ENCODE measurements at regions not wholly inside any gene's neighbourhood (a gene's known extent, or its start where the extent isn't known, plus 50 kb on each side); places are given as distances from the start of the nearest gene placed in this dataset.
"Not testable (repeated sequence)": the region's sequence is repeated elsewhere in the genome, so short reads cannot be mapped to it uniquely, and the experiment has no call there.

DNA sequence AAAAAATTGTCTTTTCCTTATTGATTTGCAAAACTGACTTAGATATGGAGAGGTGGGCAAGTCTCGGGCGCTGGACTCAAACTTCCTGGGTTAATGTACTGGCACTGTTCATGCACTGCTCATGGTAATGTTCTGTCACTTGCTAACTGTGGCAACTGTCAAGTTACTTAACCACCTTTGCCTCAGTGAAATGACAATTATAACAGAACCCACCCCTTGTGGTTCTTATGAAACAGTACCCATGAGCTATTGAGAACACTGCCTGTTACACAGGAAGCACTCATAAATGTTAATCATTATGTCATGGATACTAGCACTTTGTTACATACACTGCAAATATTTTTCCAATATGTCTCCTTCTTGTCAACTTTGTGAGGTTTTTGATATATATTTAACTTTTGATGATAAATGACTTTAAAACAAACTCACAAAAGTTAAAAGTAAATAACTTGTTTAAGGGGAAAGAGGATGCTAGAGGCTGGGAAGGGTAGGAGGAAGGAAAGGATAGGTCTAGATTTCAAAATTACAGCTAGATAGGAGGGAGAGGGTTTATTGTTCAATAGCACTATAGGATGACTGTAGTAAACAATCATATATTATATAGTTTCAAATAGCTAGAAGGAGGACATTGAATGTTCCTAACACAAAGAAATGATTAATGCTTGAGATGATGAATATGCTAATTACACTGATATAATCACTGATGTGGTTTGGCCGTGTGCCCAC lies 342.5 kb downstream of the ADGRL2 start:
- Mint-ChIP-seq H3K36me3 (no peaks in the 10 kb centered on the region), H3K9me3 (no peaks in the 10 kb centered on the region), H3K4me1 (no peaks in the 10 kb centered on the region), H3K27me3 (no peaks in the 10 kb centered on the region), H3K27ac (no peak overlapping the region), H3K4me3 (no peak overlapping the region)
- no peak for ATAC-seq

- no peaks in the 10 kb centered on the region for H3K9me3 Mint-ChIP-seq
- no peak overlapping the region for H3K4me3 Mint-ChIP-seq
- H3K36me3 Mint-ChIP-seq, result no peaks in the 10 kb centered on the region
- H3K27ac Mint-ChIP-seq, result no peak overlapping the region
- H3K27me3 Mint-ChIP-seq, result no peaks in the 10 kb centered on the region
- no peak for ATAC-seq
- no peaks in the 10 kb centered on the region for H3K4me1 Mint-ChIP-seq
These were observed 340.7 kb downstream of the ADGRL2 start for GRCh38 chr1:82141390-82141789.

- no peaks in the 10 kb centered on the region for H3K4me1 Mint-ChIP-seq
- H3K27me3 Mint-ChIP-seq, result no peaks in the 10 kb centered on the region
- H3K36me3 Mint-ChIP-seq, result no peaks in the 10 kb centered on the region
- ATAC-seq, result no peak
- no peak overlapping the region for H3K4me3 Mint-ChIP-seq
- H3K9me3 Mint-ChIP-seq, result no peaks in the 10 kb centered on the region
- H3K27ac Mint-ChIP-seq, result no peak overlapping the region
These were observed 339.2 kb downstream of the ADGRL2 start for GRCh38 chr1:82139751-82140468.

DNA sequence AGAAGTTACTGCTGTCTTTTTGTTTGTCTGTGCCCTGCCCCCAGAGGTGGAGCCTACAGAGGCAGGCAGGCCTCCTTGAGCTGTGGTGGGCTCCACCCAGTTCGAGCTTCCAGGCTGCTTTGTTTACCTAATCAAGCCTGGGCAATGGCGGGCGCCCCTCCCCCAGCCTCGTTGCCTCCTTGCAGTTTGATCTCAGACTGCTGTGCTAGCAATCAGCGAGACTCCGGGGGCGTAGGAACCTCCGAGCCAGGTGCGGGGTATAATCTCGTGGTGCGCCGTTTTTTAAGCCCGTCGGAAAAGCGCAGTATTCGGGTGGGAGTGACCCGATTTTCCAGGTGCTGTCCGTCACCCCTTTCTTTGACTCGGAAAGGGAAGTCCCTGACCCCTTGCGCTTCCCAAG lies 335.6 kb downstream of the ADGRL2 start:
- H3K4me3 Mint-ChIP-seq, H3K27me3 Mint-ChIP-seq, H3K27ac Mint-ChIP-seq: not testable (repeated sequence)

DNA sequence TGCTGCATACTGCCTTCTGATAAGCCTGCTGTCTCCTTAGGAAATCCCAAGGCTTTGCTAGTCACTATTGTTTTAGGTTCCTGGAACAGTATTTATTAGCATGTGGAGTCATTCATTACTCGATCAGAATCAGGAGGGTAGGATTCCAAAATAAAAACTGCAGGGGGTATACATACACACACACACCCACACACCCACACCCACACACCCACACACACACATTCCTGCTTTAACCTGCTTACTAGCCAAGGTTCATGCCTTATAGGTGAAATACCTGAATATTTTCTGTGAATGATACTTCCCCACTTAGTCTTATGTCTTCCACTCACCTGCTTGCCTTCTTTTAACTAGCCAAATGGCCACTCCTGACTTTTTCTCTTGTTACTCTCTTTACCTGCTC lies 325.1 kb downstream of the ADGRL2 start:
- no peaks in the 10 kb centered on the region for H3K4me1 Mint-ChIP-seq
- H3K9me3 Mint-ChIP-seq, result no peaks in the 10 kb centered on the region
- no peak for ATAC-seq
- H3K4me3 Mint-ChIP-seq, result no peak overlapping the region
- no peak overlapping the region for H3K27ac Mint-ChIP-seq
- H3K27me3 Mint-ChIP-seq, result no peaks in the 10 kb centered on the region
- H3K36me3 Mint-ChIP-seq, result no peaks in the 10 kb centered on the region

More for the DNA sequence above, 335.6 kb downstream of the ADGRL2 start:
- H3K4me1 Mint-ChIP-seq, H3K36me3 Mint-ChIP-seq, H3K9me3 Mint-ChIP-seq, ATAC-seq: not testable (repeated sequence)

GRCh38 chr1:82125119-82125518 lies 324.4 kb downstream of the ADGRL2 start:
- Mint-ChIP-seq H3K36me3 (no peaks in the 10 kb centered on the region), H3K4me3 (no peak overlapping the region), H3K27ac (no peak overlapping the region), H3K9me3 (no peaks in the 10 kb centered on the region), H3K27me3 (no peaks in the 10 kb centered on the region), H3K4me1 (no peaks in the 10 kb centered on the region)
- ATAC-seq, result no peak

DNA sequence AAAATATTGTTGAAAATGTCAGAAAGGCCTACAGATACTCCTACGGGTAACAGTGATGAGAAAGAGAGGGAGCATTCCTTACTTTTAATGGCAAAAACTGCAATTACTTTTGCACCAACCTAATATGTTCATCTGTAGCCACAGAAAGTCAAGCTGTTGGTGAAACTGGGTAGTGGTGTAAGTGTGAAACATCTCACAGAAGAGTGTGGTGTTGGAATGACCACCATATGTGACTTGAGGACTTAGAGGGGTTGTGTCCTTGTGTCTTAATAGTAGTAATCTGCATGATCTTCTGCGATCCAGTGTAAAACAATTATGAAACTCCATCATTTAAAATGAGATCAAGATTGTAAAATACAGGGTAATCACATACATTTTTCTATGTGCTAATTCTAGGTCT lies 320.7 kb downstream of the ADGRL2 start:
- no peak for ATAC-seq
- H3K27me3 Mint-ChIP-seq, result no peaks in the 10 kb centered on the region
- H3K27ac Mint-ChIP-seq, result no peak overlapping the region
- no peaks in the 10 kb centered on the region for H3K9me3 Mint-ChIP-seq
- H3K36me3 Mint-ChIP-seq, result no peaks in the 10 kb centered on the region
- H3K4me3 Mint-ChIP-seq, result no peak overlapping the region
- H3K4me1 Mint-ChIP-seq, result no peaks in the 10 kb centered on the region

DNA sequence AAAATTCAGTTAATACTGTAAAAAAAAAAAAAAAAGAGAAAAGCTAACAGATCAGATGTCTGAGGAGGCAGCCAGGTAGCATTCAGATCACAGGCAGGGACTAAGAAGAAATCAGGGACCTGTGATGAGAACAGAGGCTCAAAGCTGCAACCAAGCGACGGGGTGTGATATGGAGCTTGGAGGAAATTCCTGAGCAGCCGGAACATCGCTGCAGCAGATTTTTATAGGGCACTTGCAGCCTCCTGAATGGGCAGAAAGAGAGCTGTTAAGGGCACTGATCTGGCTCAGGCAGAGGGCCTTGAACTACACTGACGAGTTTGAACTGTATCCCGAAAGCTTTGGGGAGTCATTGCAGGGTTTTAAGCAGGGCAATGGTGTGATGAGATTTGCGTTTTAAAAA lies 315.4 kb downstream of the ADGRL2 start:
- ATAC-seq, result no peak
- Mint-ChIP-seq H3K4me3 (no peak overlapping the region), H3K27me3 (no peaks in the 10 kb centered on the region), H3K4me1 (no peaks in the 10 kb centered on the region), H3K36me3 (no peaks in the 10 kb centered on the region), H3K27ac (no peak overlapping the region), H3K9me3 (no peaks in the 10 kb centered on the region)

GRCh38 chr1:82114887-82115286 lies 314.2 kb downstream of the ADGRL2 start:
- H3K9me3 Mint-ChIP-seq, result no peaks in the 10 kb centered on the region
- H3K27me3 Mint-ChIP-seq, result no peaks in the 10 kb centered on the region
- no peaks in the 10 kb centered on the region for H3K4me1 Mint-ChIP-seq
- H3K4me3 Mint-ChIP-seq, result no peak overlapping the region
- ATAC-seq, result no peak
- no peak overlapping the region for H3K27ac Mint-ChIP-seq
- H3K36me3 Mint-ChIP-seq, result no peaks in the 10 kb centered on the region

- no peak overlapping the region for H3K4me3 Mint-ChIP-seq
- H3K27me3 Mint-ChIP-seq, result no peaks in the 10 kb centered on the region
- no peaks in the 10 kb centered on the region for H3K4me1 Mint-ChIP-seq
- no peak for ATAC-seq
- H3K36me3 Mint-ChIP-seq, result no peaks in the 10 kb centered on the region
- H3K9me3 Mint-ChIP-seq, result no peaks in the 10 kb centered on the region
- no peak overlapping the region for H3K27ac Mint-ChIP-seq
These were observed 309.9 kb downstream of the ADGRL2 start for GRCh38 chr1:82110366-82111254.

- no peaks in the 10 kb centered on the region for H3K27me3 Mint-ChIP-seq
- no peaks in the 10 kb centered on the region for H3K4me1 Mint-ChIP-seq
- peak; percentile 27 for ATAC-seq
- H3K4me3 Mint-ChIP-seq, result no peak overlapping the region
- no peaks in the 10 kb centered on the region for H3K36me3 Mint-ChIP-seq
- no peak overlapping the region for H3K27ac Mint-ChIP-seq
- H3K9me3 Mint-ChIP-seq, result no peaks in the 10 kb centered on the region
These were observed 308.1 kb downstream of the ADGRL2 start for GRCh38 chr1:82108843-82109242.

DNA sequence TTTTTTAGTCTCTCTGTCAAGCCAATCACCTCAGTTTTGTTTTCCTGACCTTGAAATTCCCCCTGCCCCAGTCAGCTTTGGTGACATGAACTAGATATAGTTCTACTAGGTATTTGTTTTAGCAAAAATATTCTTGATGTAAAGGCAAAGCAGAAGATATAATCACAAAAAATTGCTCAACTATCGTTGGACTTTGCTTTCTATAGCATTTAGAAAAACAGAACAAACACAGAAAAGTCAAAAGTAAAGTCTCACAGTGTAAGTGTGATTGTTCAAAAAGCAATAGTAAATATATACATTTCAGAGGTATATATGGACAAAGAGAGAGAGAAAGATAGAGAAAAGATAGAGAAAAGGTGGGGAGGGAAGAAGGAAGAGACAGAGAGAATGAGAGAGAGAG lies 305.9 kb downstream of the ADGRL2 start:
- no peak overlapping the region for H3K4me3 Mint-ChIP-seq
- H3K27ac Mint-ChIP-seq, result no peak overlapping the region
- no peaks in the 10 kb centered on the region for H3K36me3 Mint-ChIP-seq
- no peaks in the 10 kb centered on the region for H3K27me3 Mint-ChIP-seq
- no peaks in the 10 kb centered on the region for H3K4me1 Mint-ChIP-seq
- no peak for ATAC-seq
- peaks cover 8% of the 10 kb centered on the region for H3K9me3 Mint-ChIP-seq

GRCh38 chr1:82099170-82099569 lies 298.4 kb downstream of the ADGRL2 start:
- Mint-ChIP-seq H3K36me3 (no peaks in the 10 kb centered on the region), H3K27ac (no peak overlapping the region), H3K4me3 (no peak overlapping the region), H3K27me3 (no peaks in the 10 kb centered on the region), H3K9me3 (peaks cover 8% of the 10 kb centered on the region), H3K4me1 (no peaks in the 10 kb centered on the region)
- no peak for ATAC-seq

- Mint-ChIP-seq H3K27me3 (no peaks in the 10 kb centered on the region), H3K27ac (no peak overlapping the region), H3K9me3 (no peaks in the 10 kb centered on the region), H3K36me3 (no peaks in the 10 kb centered on the region), H3K4me3 (no peak overlapping the region), H3K4me1 (no peaks in the 10 kb centered on the region)
- no peak for ATAC-seq
These were observed 293.4 kb downstream of the ADGRL2 start for GRCh38 chr1:82094136-82094535.

DNA sequence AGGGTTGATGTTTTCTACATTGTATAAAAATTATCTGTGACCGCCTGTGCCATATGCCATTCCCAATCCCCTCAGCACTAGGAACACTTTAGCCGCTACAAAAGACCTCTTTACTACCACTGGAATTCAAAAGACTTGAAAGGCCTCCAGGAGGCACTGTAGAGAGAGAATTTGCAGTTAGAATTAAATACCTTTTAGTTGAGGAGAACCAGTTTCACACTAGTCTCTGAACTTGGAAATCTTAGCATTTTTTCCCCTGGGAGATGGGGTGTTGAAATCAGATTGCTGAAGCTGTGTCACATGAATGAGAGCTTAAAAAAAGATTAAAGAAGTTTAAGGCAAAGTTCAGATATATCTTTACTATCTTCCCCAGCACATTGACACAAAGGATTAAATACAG lies 291.0 kb downstream of the ADGRL2 start:
- H3K4me3 Mint-ChIP-seq, result no peak overlapping the region
- no peak overlapping the region for H3K27ac Mint-ChIP-seq
- H3K36me3 Mint-ChIP-seq, result no peaks in the 10 kb centered on the region
- H3K4me1 Mint-ChIP-seq, result no peaks in the 10 kb centered on the region
- H3K9me3 Mint-ChIP-seq, result no peaks in the 10 kb centered on the region
- ATAC-seq, result no peak
- no peaks in the 10 kb centered on the region for H3K27me3 Mint-ChIP-seq
